ENCODE measurements at regions not wholly inside any gene's neighbourhood (a gene's known extent, or its start where the extent isn't known, plus 50 kb on each side); places are given as distances from the start of the nearest gene placed in this dataset.

DNA sequence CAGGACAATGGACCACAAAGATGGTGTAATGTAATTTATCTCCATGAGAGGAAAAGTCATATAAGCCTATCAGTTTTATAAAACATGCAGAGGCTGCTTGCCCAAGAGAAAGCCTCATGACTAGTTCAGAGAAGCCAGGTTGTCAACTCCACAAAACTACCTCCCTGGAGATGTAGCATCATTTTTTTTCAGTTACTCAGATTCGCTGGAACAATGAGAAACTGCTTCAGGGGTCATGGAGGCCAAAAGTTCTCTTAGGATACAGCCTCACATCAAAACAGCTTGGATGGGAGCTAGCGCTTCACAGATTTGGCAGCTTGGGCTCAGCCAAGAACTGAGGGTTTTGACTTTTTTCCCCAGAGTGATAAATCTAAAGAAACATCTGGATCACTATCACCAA lies 263.5 kb downstream of the INSIG2 start:
- TF ChIP-seq, protein P1, sequence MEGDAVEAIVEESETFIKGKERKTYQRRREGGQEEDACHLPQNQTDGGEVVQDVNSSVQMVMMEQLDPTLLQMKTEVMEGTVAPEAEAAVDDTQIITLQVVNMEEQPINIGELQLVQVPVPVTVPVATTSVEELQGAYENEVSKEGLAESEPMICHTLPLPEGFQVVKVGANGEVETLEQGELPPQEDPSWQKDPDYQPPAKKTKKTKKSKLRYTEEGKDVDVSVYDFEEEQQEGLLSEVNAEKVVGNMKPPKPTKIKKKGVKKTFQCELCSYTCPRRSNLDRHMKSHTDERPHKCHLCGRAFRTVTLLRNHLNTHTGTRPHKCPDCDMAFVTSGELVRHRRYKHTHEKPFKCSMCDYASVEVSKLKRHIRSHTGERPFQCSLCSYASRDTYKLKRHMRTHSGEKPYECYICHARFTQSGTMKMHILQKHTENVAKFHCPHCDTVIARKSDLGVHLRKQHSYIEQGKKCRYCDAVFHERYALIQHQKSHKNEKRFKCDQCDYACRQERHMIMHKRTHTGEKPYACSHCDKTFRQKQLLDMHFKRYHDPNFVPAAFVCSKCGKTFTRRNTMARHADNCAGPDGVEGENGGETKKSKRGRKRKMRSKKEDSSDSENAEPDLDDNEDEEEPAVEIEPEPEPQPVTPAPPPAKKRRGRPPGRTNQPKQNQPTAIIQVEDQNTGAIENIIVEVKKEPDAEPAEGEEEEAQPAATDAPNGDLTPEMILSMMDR (IDR thresholded peaks at IDR 0.05; ENCODE audit: low read depth, low read length, missing input control), result no peak
- no peak for TF ChIP-seq FOXA1 (IDR thresholded peaks at IDR 0.05)
- TF ChIP-seq, protein P2, sequence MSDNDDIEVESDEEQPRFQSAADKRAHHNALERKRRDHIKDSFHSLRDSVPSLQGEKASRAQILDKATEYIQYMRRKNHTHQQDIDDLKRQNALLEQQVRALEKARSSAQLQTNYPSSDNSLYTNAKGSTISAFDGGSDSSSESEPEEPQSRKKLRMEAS (IDR thresholded peaks at IDR 0.05), result no peak
- TF ChIP-seq SP1 (IDR thresholded peaks at IDR 0.05), result no peak
- no peak for TF ChIP-seq RAD21 (IDR thresholded peaks at IDR 0.05)
- TF ChIP-seq JUND (IDR thresholded peaks at IDR 0.05), result no peak

Data from liver (tissue), 3 donors.